DMS53 treated with DMSO at 0.1 percent for 48 hours (cell line): ENCODE measurements at regions not wholly inside any gene's neighbourhood (a gene's known extent, or its start where the extent isn't known, plus 50 kb on each side); places are given as distances from the start of the nearest gene placed in this dataset.

Source experiments
- DNase-seq: peaks from one replicate; lab custom pipeline; 2025; ENCODE audit not compliant: unreplicated experiment; lab: John Stamatoyannopoulos, UW

- DNase-seq = no peak
Observed at GRCh38 chr3:139737682-139738361, 60.0 kb upstream of the NMNAT3 start.

- DNase-seq = no peak
Observed at GRCh38 chr3:139735191-139735590, 57.4 kb upstream of the NMNAT3 start.

DNA sequence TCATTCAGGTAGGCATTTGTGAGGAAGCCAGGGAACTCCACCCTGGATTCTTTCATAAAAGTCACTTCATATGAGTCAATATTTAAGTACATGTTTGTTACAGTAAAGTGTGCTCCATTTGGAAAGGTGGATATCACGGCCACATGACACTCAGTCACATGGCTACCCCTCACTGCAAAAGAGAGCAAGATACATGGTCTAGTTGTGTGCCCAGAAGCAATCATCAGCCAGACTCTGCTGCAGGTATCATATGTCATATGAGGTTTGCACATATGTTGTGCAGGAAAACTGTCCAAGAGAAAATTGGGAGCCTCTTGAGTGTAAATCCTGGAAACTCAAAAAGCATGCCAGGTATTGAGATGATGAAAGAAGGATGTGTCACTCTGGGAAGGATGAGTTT, 55.0 kb upstream of the NMNAT3 start:
- no peak for DNase-seq

GRCh38 chr3:139729300-139729699, 51.5 kb upstream of the NMNAT3 start:
- no peak for DNase-seq

DNA sequence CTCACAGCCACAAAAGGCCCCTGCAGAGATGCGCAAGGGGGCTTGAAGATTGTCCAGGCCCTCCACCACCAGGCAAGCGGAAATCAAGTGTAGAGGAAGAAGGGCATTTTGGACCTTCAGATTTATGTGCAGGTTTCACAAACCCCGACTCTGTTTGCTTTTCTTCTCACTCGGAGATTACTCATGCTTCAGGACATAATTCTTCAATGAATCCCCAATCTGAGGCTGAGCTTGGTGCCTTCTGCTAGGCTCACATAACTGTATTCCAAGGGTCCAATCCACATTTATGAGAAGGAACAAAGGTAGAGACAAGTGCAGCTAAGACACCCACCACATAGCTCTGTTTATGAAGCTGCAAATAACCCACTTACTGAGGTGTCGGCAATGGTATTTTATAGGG, 50.6 kb upstream of the NMNAT3 start:
- no peak for DNase-seq
